HG03108 (cell line): ENCODE measurements at regions not wholly inside any gene's neighbourhood (a gene's known extent, or its start where the extent isn't known, plus 50 kb on each side); places are given as distances from the start of the nearest gene placed in this dataset.

Experiments
- ATAC-seq: cut with Tn5 transposase; IDR thresholded peaks from one replicate; pipeline ENCODE4 v1.9.1; 2021; ENCODE audit warnings: moderate library complexity; ENCODE audit not compliant: unreplicated experiment

GRCh38 chr3:76171647-76172046 is 386.3 kb upstream of the ZNF717 start:
- no peak for ATAC-seq

GRCh38 chr3:76177610-76178009 is 392.3 kb upstream of the ZNF717 start:
- no peak for ATAC-seq

- ATAC-seq = no peak
Observed at GRCh38 chr3:76178412-76178811, 393.1 kb upstream of the ZNF717 start.

- no peak for ATAC-seq
Observed at GRCh38 chr3:76181213-76181612, 395.9 kb upstream of the ZNF717 start.

GRCh38 chr3:76198086-76198485 is 412.7 kb upstream of the ZNF717 start:
- ATAC-seq = no peak

- no peak for ATAC-seq
Observed at GRCh38 chr3:76199382-76199781, 414.0 kb upstream of the ZNF717 start.

- ATAC-seq = no peak
Observed at GRCh38 chr3:76203578-76203977, 418.2 kb upstream of the ZNF717 start.

GRCh38 chr3:76206346-76206745 is 421.0 kb upstream of the ZNF717 start:
- no peak for ATAC-seq

- ATAC-seq = no peak
Observed at GRCh38 chr3:76212679-76213078, 427.3 kb upstream of the ZNF717 start.

- no peak for ATAC-seq
Observed at GRCh38 chr3:76222201-76222600, 436.9 kb upstream of the ZNF717 start.

- ATAC-seq = no peak
Observed at GRCh38 chr3:76231258-76231657, 445.9 kb upstream of the ZNF717 start.

GRCh38 chr3:76242886-76243753 is 457.8 kb upstream of the ZNF717 start:
- ATAC-seq = no peak

- ATAC-seq = no peak
Observed at GRCh38 chr3:76245073-76245472, 459.7 kb upstream of the ZNF717 start.

GRCh38 chr3:76245622-76246021 is 460.3 kb upstream of the ZNF717 start:
- no peak for ATAC-seq

GRCh38 chr3:76264496-76264895 is 479.1 kb upstream of the ZNF717 start:
- no peak for ATAC-seq

- ATAC-seq = no peak
Observed at GRCh38 chr3:76264911-76265310, 479.6 kb upstream of the ZNF717 start.

- ATAC-seq = no peak
Observed at GRCh38 chr3:76266511-76266910, 481.2 kb upstream of the ZNF717 start.

GRCh38 chr3:76267851-76268380 is 482.6 kb upstream of the ZNF717 start:
- no peak for ATAC-seq

- no peak for ATAC-seq
Observed at GRCh38 chr3:76293856-76294255, 508.5 kb upstream of the ZNF717 start.

- no peak for ATAC-seq
Observed at GRCh38 chr3:76300746-76301145, 515.4 kb upstream of the ZNF717 start.

GRCh38 chr3:76307556-76307955 is 522.2 kb upstream of the ZNF717 start:
- no peak for ATAC-seq

GRCh38 chr3:76308541-76308940 is 523.2 kb upstream of the ZNF717 start:
- no peak for ATAC-seq

- ATAC-seq = no peak
Observed at GRCh38 chr3:76310089-76310488, 524.7 kb upstream of the ZNF717 start.
